Activated CD4-positive, alpha-beta T cell treated with anti-CD3 and anti-CD28 coated beads, Interleukin-2, amount 50 U/mL, for 16 hours (primary cell): ENCODE measurements at regions not wholly inside any gene's neighbourhood (a gene's known extent, or its start where the extent isn't known, plus 50 kb on each side); places are given as distances from the start of the nearest gene placed in this dataset.

Experiments used
- DNase-seq: peaks from one replicate; pipeline ENCODE4 v3.0.0-alpha.2; 2020

DNA sequence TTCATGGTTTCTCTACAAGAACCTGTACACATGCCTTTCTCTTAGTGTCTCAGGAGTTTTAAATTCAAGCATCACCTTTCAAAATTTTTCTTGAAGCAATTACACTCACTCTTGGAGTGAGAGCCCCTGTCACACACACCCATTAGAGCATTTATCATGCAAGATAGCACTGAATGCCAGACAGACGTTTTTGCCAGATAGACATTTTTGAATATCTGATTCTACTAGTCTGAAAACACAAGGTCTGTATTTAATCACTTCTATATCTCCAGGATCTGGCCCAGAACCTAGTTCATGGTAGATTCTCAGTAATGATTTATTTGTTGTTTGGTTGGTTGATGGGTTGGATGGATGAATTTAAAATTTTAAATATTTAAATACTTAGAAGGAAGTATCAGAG lies 60.9 kb upstream of the PDE1C start:
- no peak for DNase-seq

DNA sequence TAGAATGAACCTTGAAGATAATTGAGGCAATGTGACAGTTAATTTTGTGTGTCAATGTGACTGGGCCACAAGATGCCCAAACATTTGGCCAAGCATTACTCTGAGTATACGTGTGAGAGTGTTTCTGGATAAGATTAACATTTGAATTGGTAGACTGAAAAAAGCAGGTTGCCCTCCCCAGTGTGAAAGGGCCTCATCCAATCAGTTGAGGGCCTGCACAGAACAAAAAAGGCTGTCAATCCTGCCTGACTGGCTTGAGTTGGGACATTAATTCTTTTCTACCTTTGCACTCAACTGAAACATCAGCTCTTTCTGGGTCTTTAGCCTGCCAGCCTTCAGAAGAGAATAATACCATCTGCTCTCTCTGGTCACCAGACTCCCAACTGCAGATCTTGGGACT lies 56.6 kb upstream of the PDE1C start:
- no peak for DNase-seq
